ENCODE measurements at regions not wholly inside any gene's neighbourhood (a gene's known extent, or its start where the extent isn't known, plus 50 kb on each side); places are given as distances from the start of the nearest gene placed in this dataset.
A peak's percentile ranks its signal among the peaks of the same experiment; 100 is the strongest.

GRCh38 chr1:201653883-201654282 lies 115.0 kb downstream of the NAV1 start:
- no peaks in the 10 kb centered on the region for H3K9me3 ChIP-seq
- intact Hi-C loops (cut with DNase I): no loop called here
- DNase-seq (no peak), ATAC-seq (no peak)
- TF ChIP-seq CTCF (IDR thresholded peaks at IDR 0.05): no peak
- H3K4me1 ChIP-seq: peaks cover 7 to 20% of the 10 kb centered on the region in 2 donors
- peaks cover 0 to 19% of the 10 kb centered on the region in 2 donors for H3K27me3 ChIP-seq
- H3K4me3 ChIP-seq: no peak overlapping the region
- no peaks in the 10 kb centered on the region for H3K36me3 ChIP-seq
- no peak overlapping the region for H3K27ac ChIP-seq

GRCh38 chr1:201655243-201655642 lies 116.3 kb downstream of the NAV1 start:
- ATAC-seq (no peak), DNase-seq (peak in 1 of 4 donors; percentile 47)
- Histone ChIP-seq H3K4me3 (no peak overlapping the region), H3K27ac (no peak overlapping the region), H3K9me3 (no peaks in the 10 kb centered on the region), H3K4me1 (peaks cover 0 to 6% of the 10 kb centered on the region in 2 donors), H3K36me3 (no peaks in the 10 kb centered on the region), H3K27me3 (peaks cover 0 to 6% of the 10 kb centered on the region in 2 donors)
- no peak for TF ChIP-seq CTCF (IDR thresholded peaks at IDR 0.05)
- intact Hi-C loops (cut with DNase I): no loop called here

- Histone ChIP-seq H3K27me3 (no peaks in the 10 kb centered on the region), H3K27ac (no peak overlapping the region), H3K36me3 (no peaks in the 10 kb centered on the region), H3K4me1 (no peaks in the 10 kb centered on the region), H3K9me3 (no peaks in the 10 kb centered on the region), H3K4me3 (no peak overlapping the region)
- ATAC-seq: no peak
- DNase-seq: no peak
- TF ChIP-seq CTCF (IDR thresholded peaks at IDR 0.05): no peak
- intact Hi-C loops (cut with DNase I): no loop called here
Measured at GRCh38 chr1:201655910-201656309, 117.0 kb downstream of the NAV1 start.

GRCh38 chr1:201656311-201657032 lies 117.5 kb downstream of the NAV1 start:
- H3K4me3 ChIP-seq: no peak overlapping the region
- ATAC-seq: no peak
- H3K36me3 ChIP-seq: no peaks in the 10 kb centered on the region
- no peaks in the 10 kb centered on the region for H3K4me1 ChIP-seq
- TF ChIP-seq CTCF (IDR thresholded peaks at IDR 0.05): no peak
- no peak overlapping the region for H3K27ac ChIP-seq
- DNase-seq: peak in 1 of 4 donors; percentile 80
- intact Hi-C loops (cut with DNase I): no loop called here
- H3K27me3 ChIP-seq: no peaks in the 10 kb centered on the region
- H3K9me3 ChIP-seq: no peaks in the 10 kb centered on the region

- Histone ChIP-seq H3K36me3 (no peaks in the 10 kb centered on the region), H3K4me1 (no peaks in the 10 kb centered on the region), H3K27me3 (no peaks in the 10 kb centered on the region), H3K27ac (no peak overlapping the region), H3K9me3 (no peaks in the 10 kb centered on the region), H3K4me3 (no peak overlapping the region)
- ATAC-seq: no peak
- no peak for DNase-seq
- TF ChIP-seq CTCF (IDR thresholded peaks at IDR 0.05): no peak
- intact Hi-C loops (cut with DNase I): no loop called here
Measured at GRCh38 chr1:201659572-201659971, 120.6 kb downstream of the NAV1 start.

Data from left lung (tissue), 4 donors.